ENCODE measurements at regions not wholly inside any gene's neighbourhood (a gene's known extent, or its start where the extent isn't known, plus 50 kb on each side); places are given as distances from the start of the nearest gene placed in this dataset.

- TF ChIP-seq POLR2AphosphoS5 (IDR thresholded peaks at IDR 0.05; ENCODE audit: low read depth, low read length): no peak
- no peak for TF ChIP-seq SIN3A (IDR thresholded peaks at IDR 0.05; ENCODE audit: borderline replicate concordance, insufficient read depth, low read length)
- no peak for TF ChIP-seq REST (IDR thresholded peaks at IDR 0.05; ENCODE audit: insufficient read depth in 1 of 2, low read depth in 2 of 2, low read length in 2 of 2)
- TF ChIP-seq FOXP2 (optimal IDR thresholded peaks at IDR 0.05; ENCODE audit: borderline replicate concordance, extremely low read depth, extremely low read length, insufficient read depth): no peak
- no peak for TF ChIP-seq TAF1 (IDR thresholded peaks at IDR 0.05; ENCODE audit: borderline replicate concordance, insufficient read depth, low read length)
Measured at GRCh38 chr11:130641876-130642275, 193.4 kb downstream of the ADAMTS15 start.

GRCh38 chr11:130642994-130643393 is 194.5 kb downstream of the ADAMTS15 start:
- TF ChIP-seq REST (IDR thresholded peaks at IDR 0.05; ENCODE audit: insufficient read depth in 1 of 2, low read depth in 2 of 2, low read length in 2 of 2) (no peak), POLR2AphosphoS5 (IDR thresholded peaks at IDR 0.05; ENCODE audit: low read depth, low read length) (no peak), SIN3A (IDR thresholded peaks at IDR 0.05; ENCODE audit: borderline replicate concordance, insufficient read depth, low read length) (no peak), FOXP2 (optimal IDR thresholded peaks at IDR 0.05; ENCODE audit: borderline replicate concordance, extremely low read depth, extremely low read length, insufficient read depth) (no peak), TAF1 (IDR thresholded peaks at IDR 0.05; ENCODE audit: borderline replicate concordance, insufficient read depth, low read length) (no peak)

GRCh38 chr11:130644187-130644586 is 195.7 kb downstream of the ADAMTS15 start:
- no peak for TF ChIP-seq REST (IDR thresholded peaks at IDR 0.05; ENCODE audit: insufficient read depth in 1 of 2, low read depth in 2 of 2, low read length in 2 of 2)
- no peak for TF ChIP-seq POLR2AphosphoS5 (IDR thresholded peaks at IDR 0.05; ENCODE audit: low read depth, low read length)
- no peak for TF ChIP-seq TAF1 (IDR thresholded peaks at IDR 0.05; ENCODE audit: borderline replicate concordance, insufficient read depth, low read length)
- no peak for TF ChIP-seq FOXP2 (optimal IDR thresholded peaks at IDR 0.05; ENCODE audit: borderline replicate concordance, extremely low read depth, extremely low read length, insufficient read depth)
- TF ChIP-seq SIN3A (IDR thresholded peaks at IDR 0.05; ENCODE audit: borderline replicate concordance, insufficient read depth, low read length): no peak

GRCh38 chr11:130645164-130645842 is 196.9 kb downstream of the ADAMTS15 start:
- TF ChIP-seq POLR2AphosphoS5 (IDR thresholded peaks at IDR 0.05; ENCODE audit: low read depth, low read length): no peak
- no peak for TF ChIP-seq SIN3A (IDR thresholded peaks at IDR 0.05; ENCODE audit: borderline replicate concordance, insufficient read depth, low read length)
- TF ChIP-seq FOXP2 (optimal IDR thresholded peaks at IDR 0.05; ENCODE audit: borderline replicate concordance, extremely low read depth, extremely low read length, insufficient read depth): no peak
- no peak for TF ChIP-seq REST (IDR thresholded peaks at IDR 0.05; ENCODE audit: insufficient read depth in 1 of 2, low read depth in 2 of 2, low read length in 2 of 2)
- no peak for TF ChIP-seq TAF1 (IDR thresholded peaks at IDR 0.05; ENCODE audit: borderline replicate concordance, insufficient read depth, low read length)

Data from PFSK-1 (cell line).